Lower lobe of right lung (tissue), 2 donors: ENCODE measurements at regions not wholly inside any gene's neighbourhood (a gene's known extent, or its start where the extent isn't known, plus 50 kb on each side); places are given as distances from the start of the nearest gene placed in this dataset.

Source experiments
- ATAC-seq, 2 donors: fragments of 200-7000 bp; cut with Tn5 transposase; one replicate each; pipeline ENCODE4 v1.9.1; 2020 to 2022; ENCODE audit warnings: mild to moderate bottlenecking in 2 of 2, moderate library complexity in 2 of 2
- DNase-seq: peaks from one replicate; pipeline ENCODE4 v3.0.0-alpha.2; 2020
- H3K27ac ChIP-seq: fragments of 200-600 bp; one replicate; pipeline ENCODE4 v1.8.0; 2022
- H3K27me3 ChIP-seq: fragments of 200-600 bp; one replicate; pipeline ENCODE4 v1.8.0; 2022; ENCODE audit warnings: low read depth
- H3K36me3 ChIP-seq: fragments of 200-600 bp; one replicate; pipeline ENCODE4 v1.8.0; 2022; ENCODE audit warnings: mild to moderate bottlenecking
- H3K4me1 ChIP-seq: fragments of 200-600 bp; one replicate; pipeline ENCODE4 v1.8.0; 2022
- H3K4me3 ChIP-seq: fragments of 200-600 bp; one replicate; pipeline ENCODE4 v1.8.0; 2022; ENCODE audit warnings: mild to moderate bottlenecking
- H3K9me3 ChIP-seq: fragments of 200-600 bp; one replicate; pipeline ENCODE4 v1.8.0; 2022
- CTCF ChIP-seq: fragments of 200-600 bp; IDR thresholded peaks from one replicate; pipeline ENCODE4 v1.8.0; 2022; ENCODE audit warnings: antibody characterized with exemption, mild to moderate bottlenecking
- intact Hi-C: fragments of 100-400 bp; cut with DNase I; formaldehyde crosslinking; loops from one replicate; pipeline ENCODE4 v1.11.0; 2022
- donor health status: DM: no; HTN: yes; CAD: no; lungs with severe emphysema.

GRCh38 chr4:155430895-155431795 is 54.4 kb upstream of the MAP9 start:
- peaks cover 6% of the 10 kb centered on the region for H3K9me3 ChIP-seq
- ATAC-seq (no peak), DNase-seq (no peak)
- intact Hi-C loops: no loop called here
- no peak for TF ChIP-seq CTCF
- H3K4me3 ChIP-seq: no peak overlapping the region
- H3K4me1 ChIP-seq: no peaks in the 10 kb centered on the region
- H3K27me3 ChIP-seq: no peaks in the 10 kb centered on the region
- H3K27ac ChIP-seq: no peak overlapping the region
- no peaks in the 10 kb centered on the region for H3K36me3 ChIP-seq

GRCh38 chr4:155428128-155428527 is 51.4 kb upstream of the MAP9 start:
- H3K4me1 ChIP-seq: no peaks in the 10 kb centered on the region
- TF ChIP-seq CTCF: no peak
- DNase-seq (no peak), ATAC-seq (no peak)
- intact Hi-C loops: no loop called here
- H3K36me3 ChIP-seq: no peaks in the 10 kb centered on the region
- H3K27ac ChIP-seq: no peak overlapping the region
- H3K9me3 ChIP-seq: peaks cover 6% of the 10 kb centered on the region
- no peak overlapping the region for H3K4me3 ChIP-seq
- no peaks in the 10 kb centered on the region for H3K27me3 ChIP-seq

GRCh38 chr4:155426953-155427352 is 50.2 kb upstream of the MAP9 start:
- H3K4me1 ChIP-seq: no peaks in the 10 kb centered on the region
- DNase-seq (no peak), ATAC-seq (no peak)
- no peak overlapping the region for H3K27ac ChIP-seq
- H3K9me3 ChIP-seq: peaks cover 6% of the 10 kb centered on the region
- intact Hi-C loops: no loop called here
- H3K36me3 ChIP-seq: no peaks in the 10 kb centered on the region
- H3K27me3 ChIP-seq: no peaks in the 10 kb centered on the region
- TF ChIP-seq CTCF: no peak
- no peak overlapping the region for H3K4me3 ChIP-seq
